Ovary (tissue), 7 donors: ENCODE measurements at regions not wholly inside any gene's neighbourhood (a gene's known extent, or its start where the extent isn't known, plus 50 kb on each side); places are given as distances from the start of the nearest gene placed in this dataset.

ENCODE experiments used
- DNase-seq, 5 donors: peaks; one replicate each; pipeline ENCODE4 v3.0.0-alpha.2; 2019 to 2020
- H3K27ac ChIP-seq, 2 donors: fragments of 200-600 bp; one replicate each; pipeline versions ENCODE4 v1.5.1 to v1.8.0; 2019 to 2022
- H3K27me3 ChIP-seq: fragments of 200-600 bp; one replicate; pipeline ENCODE4 v1.8.0; 2022
- H3K36me3 ChIP-seq: fragments of 200-600 bp; sonication (generic); one replicate; pipeline ENCODE4 v1.5.1; 2019
- H3K4me1 ChIP-seq: one replicate; pipeline ENCODE4 v1.8.1; 2013; ENCODE audit warnings: mild to moderate bottlenecking, moderate library complexity; ENCODE audit not compliant: insufficient read depth
- H3K4me3 ChIP-seq: fragments of 200-600 bp; sonication (generic); one replicate; pipeline ENCODE4 v1.5.1; 2017
- H3K9me3 ChIP-seq, 2 donors: fragments of 200-600 bp in 1 of 2; sonication (generic) in 1 of 2; one replicate each; pipeline versions ENCODE4 v1.5.1 to v1.8.1; 2013 to 2019; ENCODE audit warnings: mild to moderate bottlenecking in 1 of 2, moderate library complexity in 1 of 2
- CTCF ChIP-seq, 3 donors: fragments of 450-650 bp in 2 of 3; fragments of 200-600 bp in 1 of 3; IDR thresholded peaks; one replicate each; pipeline versions ENCODE4 v1.5.1 to v1.8.0; 2016 to 2022; ENCODE audit warnings: antibody characterized with exemption in 3 of 3, mild to moderate bottlenecking in 1 of 3
- EP300 ChIP-seq: sonication (generic); formaldehyde crosslinking; IDR thresholded peaks from one replicate; pipeline ENCODE4 v1.6.1; 2017; ENCODE audit warnings: antibody characterized with exemption
- POLR2A ChIP-seq: fragments of 450-650 bp; IDR thresholded peaks from one replicate; pipeline ENCODE4 v1.6.1; 2017; ENCODE audit warnings: antibody characterized with exemption, mild to moderate bottlenecking, moderate library complexity
- WGBS, 3 donors: extraction: QIAGEN DNeasy Blood & Tissue Kit in 1 of 3; methylation state at CpG; one replicate each; pipeline versions ENCODE4 v1.1.5 to v1.1.7; 2013 to 2017; 5-methylcytosine and 5-hydroxymethylcytosine counted together
- intact Hi-C, 4 donors: fragments of 100-400 bp; cut with DNase I; formaldehyde crosslinking; loops; one replicate each; pipeline versions ENCODE4 v1.11.0 to v1.15.1; 2022 to 2023
- donor health status: DM: no; HTN: no; CAD: no; lungs with moderate emphysema.
- donor health status: DM: no; HTN: no; CAD: no.
- donor health status: Bipolar disorder and iron deficiency.
- donor health status: DM: no; HTN: no; CAD: no.
- donor health status: DM: yes; HTN: yes; CAD: no.

DNA sequence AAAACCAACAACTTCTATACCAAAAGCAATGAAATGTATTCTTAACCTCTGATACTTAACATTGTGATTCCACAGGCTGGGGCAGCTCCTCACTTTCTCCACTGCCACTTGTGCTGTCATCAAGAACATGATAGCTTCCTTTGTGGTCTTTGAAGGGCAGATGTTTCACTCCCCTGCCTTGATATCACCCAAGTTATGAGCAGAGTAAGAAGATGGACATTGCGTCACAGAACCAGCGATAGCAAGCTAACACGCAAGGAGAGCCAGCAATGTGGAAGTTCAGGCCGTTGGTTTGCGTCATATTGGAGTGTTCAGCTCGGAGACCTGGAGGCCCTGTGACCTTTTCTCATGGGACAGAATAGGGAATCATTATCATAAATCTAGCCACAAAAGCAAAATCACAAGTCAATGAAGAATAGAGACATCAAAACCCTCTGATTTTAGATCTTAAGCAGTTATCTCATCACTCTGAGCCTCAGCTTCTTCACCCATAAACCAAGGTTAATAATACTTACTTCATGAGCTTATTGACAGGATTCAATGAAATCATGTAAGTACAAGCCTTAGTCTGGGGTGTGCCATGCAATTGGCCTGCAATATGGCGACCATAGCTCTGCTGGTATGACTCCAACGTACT is 183.8 kb upstream of the THBS1 start:
- Histone ChIP-seq H3K9me3 (no peaks in the 10 kb centered on the region), H3K4me1 (peaks cover 5% of the 10 kb centered on the region), H3K27me3 (no peaks in the 10 kb centered on the region), H3K36me3 (no peaks in the 10 kb centered on the region), H3K4me3 (no peak overlapping the region), H3K27ac (no peak overlapping the region)
- intact Hi-C loops, result loop anchor here in 1 of 4 donors (10.0 kb wide), 1 partner anchor 402 kb away; no protein-coding TSS in a partner anchor
- no peak for DNase-seq
- TF ChIP-seq CTCF (IDR thresholded peaks at IDR 0.05) (no peak), EP300 (no peak)
- whole genome bisulfite sequencing, 3 donors, result 94 to 98% (median 95%) methylated on average over 8 of the region's 8 CpGs

DNA sequence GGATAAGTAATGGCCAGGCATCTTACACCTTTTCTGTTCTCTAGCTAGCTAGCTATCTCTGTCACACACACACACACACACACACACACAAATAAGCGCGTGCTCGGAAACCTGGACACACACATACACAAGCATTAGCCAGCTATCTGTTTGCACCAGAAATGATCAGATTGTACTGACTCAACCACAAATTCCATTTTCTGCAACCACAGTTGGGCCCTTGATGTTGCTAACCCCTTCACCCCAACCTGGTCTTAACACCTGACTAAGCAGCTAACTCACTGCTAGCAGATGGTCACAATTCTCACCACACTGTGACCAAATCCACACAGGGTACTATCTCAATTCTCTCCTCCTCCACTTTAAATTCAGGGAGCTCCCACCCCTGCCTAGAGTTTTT is 183.0 kb upstream of the THBS1 start:
- Histone ChIP-seq H3K4me1 (peaks cover 5% of the 10 kb centered on the region), H3K9me3 (no peaks in the 10 kb centered on the region), H3K4me3 (no peak overlapping the region), H3K27me3 (no peaks in the 10 kb centered on the region), H3K27ac (no peak overlapping the region), H3K36me3 (no peaks in the 10 kb centered on the region)
- 97% methylated on average over 3 of the region's 3 CpGs for WGBS, 3 donors
- TF ChIP-seq CTCF (IDR thresholded peaks at IDR 0.05), result no peak
- TF ChIP-seq EP300, result no peak
- no peak for TF ChIP-seq POLR2A
- intact Hi-C loops, result loop anchor here in 1 of 4 donors (10.0 kb wide), 1 partner anchor 403 kb away; no protein-coding TSS in a partner anchor
- DNase-seq, result no peak

- Histone ChIP-seq H3K36me3 (no peaks in the 10 kb centered on the region), H3K4me3 (no peak overlapping the region), H3K4me1 (peaks cover 5% of the 10 kb centered on the region), H3K27ac (no peak overlapping the region), H3K27me3 (no peaks in the 10 kb centered on the region), H3K9me3 (no peaks in the 10 kb centered on the region)
- no peak for DNase-seq
- intact Hi-C loops, result loop anchor here in 1 of 4 donors (10.0 kb wide), 1 partner anchor 405 kb away; no protein-coding TSS in a partner anchor
- 95 to 96% (median 96%) methylated on average over 2 of the region's 2 CpGs for WGBS, 3 donors
- no peak for TF ChIP-seq EP300
- no peak for TF ChIP-seq POLR2A
- TF ChIP-seq CTCF (IDR thresholded peaks at IDR 0.05), result no peak
Observed at GRCh38 chr15:39399600-39399999, 181.3 kb upstream of the THBS1 start.

GRCh38 chr15:39400002-39400401 is 180.9 kb upstream of the THBS1 start:
- TF ChIP-seq POLR2A (no peak), EP300 (no peak), CTCF (IDR thresholded peaks at IDR 0.05) (no peak)
- H3K36me3 ChIP-seq, result no peaks in the 10 kb centered on the region
- H3K27me3 ChIP-seq, result no peaks in the 10 kb centered on the region
- WGBS, 3 donors, result 95 to 100% (median 100%) methylated on average over 1 of the region's 1 CpG
- peaks cover 5% of the 10 kb centered on the region for H3K4me1 ChIP-seq
- no peak for DNase-seq
- no peaks in the 10 kb centered on the region for H3K9me3 ChIP-seq
- no peak overlapping the region for H3K4me3 ChIP-seq
- no peak overlapping the region for H3K27ac ChIP-seq
- intact Hi-C loops, result no loop called here
